GF-D8 (cell line): ENCODE measurements at regions not wholly inside any gene's neighbourhood (a gene's known extent, or its start where the extent isn't known, plus 50 kb on each side); places are given as distances from the start of the nearest gene placed in this dataset.
"Not testable (repeated sequence)": the region's sequence is repeated elsewhere in the genome, so short reads cannot be mapped to it uniquely, and the experiment has no call there.

Experiments
- DNase-seq: peaks from one replicate; lab custom pipeline; 2025; lab: John Stamatoyannopoulos, UW

DNA sequence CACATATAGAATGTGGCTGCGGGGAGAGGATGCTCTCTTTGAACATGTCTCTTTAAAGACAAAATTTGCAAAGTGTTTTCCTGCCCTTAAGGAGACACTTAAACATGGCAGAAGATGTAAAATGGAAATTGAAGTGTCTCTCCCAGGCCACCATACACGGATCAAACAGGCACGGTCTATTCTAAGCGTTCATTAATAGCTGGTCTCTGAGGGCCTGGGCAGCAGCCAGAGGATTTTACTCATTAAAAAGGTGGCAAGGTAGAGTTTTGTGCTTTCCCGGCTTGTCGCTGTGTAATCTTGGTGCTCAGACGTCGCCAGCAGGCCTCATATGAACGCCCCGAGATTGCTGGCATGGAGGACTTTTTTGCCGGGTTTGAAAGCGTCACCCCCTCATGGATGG, 205.5 kb downstream of the EMX2 start:
- no peak for DNase-seq

DNA sequence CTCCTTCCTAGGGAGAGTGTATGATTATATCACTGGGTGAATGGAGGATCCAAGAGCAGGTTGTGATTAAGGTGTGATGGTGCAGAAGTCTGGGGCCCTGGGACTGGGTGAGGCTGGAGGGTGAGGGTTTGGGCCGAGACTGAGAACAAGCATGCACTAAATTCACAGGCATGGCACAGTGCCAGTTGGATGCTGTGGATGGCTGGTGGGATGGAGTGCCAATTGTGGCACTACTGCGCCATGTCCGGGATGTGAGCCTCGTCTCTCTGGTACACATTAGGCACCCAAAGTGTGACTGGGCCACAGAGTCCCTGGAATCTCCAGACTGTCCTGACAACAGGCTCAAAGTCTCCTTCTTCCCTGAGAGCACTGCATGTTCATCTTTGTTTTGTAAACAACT, 208.1 kb downstream of the EMX2 start:
- DNase-seq, result no peak

DNA sequence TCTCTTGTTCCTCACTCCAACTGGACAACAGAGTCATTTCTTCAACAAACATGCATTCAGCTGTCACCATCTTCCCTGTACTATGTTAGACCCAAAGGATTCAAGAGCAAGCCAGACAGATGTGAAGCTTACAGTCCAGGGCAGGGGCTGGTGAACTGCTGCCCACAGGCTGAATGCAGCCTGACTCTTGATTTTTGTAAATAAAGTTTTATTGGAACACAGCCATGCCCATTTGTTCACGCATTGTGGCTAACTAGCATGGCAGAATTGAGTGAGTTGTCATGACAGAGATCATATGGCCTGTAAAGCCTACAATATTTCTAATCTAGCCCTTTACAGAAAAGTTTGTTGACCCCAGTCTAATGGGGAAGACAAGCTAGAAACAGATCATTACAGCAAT, 208.7 kb downstream of the EMX2 start:
- DNase-seq, result no peak

DNA sequence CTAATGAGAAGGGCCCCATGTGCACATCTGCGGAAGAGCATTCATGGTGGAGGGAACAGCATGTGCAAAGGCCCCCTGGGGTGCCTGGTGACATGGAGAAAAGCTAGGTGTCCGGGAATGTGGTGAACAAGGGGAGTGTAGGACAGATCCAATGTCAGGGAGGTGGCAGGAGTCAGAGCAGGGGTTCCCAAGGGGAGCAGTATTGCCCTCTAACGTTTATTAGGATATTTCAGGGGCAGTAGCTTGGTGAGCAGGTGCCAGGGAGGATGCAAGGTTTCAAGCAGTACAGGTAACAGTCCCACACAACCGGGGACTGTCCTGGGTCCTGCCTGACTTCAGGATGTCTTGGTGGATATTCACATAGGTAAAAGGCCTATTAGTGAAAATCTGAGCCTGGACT, 209.6 kb downstream of the EMX2 start:
- DNase-seq, result no peak

DNA sequence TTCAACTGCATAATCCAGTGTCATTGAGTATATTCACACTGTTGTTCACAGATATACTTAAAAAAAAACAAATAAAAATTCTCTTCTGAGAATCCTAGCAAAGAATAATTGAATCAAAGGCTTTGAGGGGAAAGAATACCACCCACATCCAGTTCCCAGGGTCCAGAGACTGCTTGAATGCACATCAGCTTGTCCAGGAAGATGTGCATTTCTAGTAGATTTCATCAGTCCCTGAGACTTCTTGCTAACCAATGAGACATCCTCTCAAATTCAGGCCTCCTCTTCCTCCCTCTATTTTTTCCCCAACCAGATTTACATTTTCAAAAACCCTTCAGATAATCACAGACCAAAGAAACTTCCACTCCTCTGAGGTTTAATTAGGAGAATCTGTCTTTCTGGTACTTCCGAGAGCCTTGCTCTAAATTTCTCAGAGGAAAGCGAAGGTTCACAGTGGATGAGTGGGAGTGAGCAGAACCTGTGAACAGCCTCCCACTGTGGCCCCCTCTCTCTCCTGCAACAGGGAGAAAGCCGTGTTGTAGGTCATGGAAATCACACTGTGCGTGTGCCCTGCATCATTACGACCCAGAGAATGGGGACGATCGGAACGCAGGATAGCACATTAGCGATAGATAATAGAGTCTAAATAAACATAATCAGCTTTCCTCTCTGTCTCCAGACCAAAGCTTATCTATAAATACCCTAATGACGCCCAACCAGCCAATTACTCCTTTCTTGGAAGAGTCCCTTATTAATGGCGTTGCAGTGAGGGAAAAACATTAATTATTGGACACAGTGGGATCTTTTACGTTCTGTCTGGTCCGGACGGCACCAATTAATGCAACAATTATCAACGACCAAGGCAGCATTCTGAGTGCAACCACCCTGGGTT, 212.5 kb downstream of the EMX2 start:
- no peak for DNase-seq

DNA sequence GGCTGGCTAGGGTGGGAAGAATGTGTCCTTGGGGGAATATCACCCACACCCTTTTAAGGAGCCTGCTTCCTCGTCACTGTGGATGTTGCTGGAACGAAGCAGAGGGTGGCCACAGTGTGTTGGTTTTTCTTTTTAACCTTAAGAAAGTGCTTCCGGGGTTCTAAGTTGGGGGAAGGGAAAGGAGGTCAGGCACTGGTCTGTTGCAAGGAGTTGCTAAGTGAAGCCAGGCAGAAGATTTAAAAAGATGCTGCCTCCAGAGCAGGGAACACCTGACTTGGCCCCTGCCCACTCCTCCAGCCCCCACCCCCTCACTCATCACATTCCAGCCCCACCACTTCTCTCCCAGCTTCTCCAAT, 213.1 kb downstream of the EMX2 start:
- no peak for DNase-seq

DNA sequence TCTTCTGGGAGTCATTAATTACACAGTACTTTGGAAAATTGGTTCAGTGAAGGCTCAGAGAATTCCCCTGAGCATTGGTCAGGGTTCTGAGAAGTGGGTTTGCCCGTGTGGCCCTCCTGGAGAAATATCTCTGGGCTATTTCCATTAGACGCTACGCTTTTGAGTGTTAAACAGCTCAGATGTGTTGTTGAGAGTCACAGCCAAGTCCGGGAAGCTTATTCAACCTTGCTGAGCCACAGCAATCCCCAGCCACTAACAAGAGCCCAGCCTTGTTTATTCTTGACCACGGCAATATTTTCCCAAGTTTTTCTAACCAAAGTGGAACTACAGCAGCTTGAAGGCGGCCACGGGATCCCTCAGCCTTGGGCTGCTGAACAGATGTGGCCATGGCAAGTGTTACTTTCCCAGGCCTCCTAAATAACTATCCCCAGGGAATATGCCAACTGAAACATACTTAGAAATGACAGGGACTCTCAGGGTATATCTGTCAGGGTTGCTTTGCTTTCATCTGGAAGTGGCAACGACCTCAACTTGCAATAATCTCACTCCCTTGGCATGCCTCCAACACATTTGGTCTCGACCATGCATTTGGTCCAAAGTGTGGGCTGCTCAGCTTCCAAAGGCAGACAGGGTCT, 214.7 kb downstream of the EMX2 start:
- DNase-seq, result no peak

DNA sequence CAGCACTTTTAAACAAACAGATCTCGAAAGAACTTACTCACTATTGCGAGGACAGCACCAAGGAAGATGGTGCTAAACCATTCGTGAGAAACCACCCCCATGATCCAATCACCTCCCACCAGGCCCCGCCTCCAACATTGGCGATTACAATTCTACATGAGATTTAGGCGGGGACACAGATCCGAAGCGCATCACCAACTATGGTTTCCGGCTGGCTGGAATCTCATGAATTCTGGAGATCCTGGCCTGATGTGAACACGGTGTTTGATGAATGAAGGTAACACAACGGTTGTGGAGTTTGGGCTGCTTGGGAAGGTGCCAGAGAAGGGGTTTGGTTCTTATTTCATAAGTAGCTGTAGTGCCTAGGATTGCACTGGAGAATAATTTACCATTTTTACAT, 216.7 kb downstream of the EMX2 start:
- DNase-seq, result no peak

DNA sequence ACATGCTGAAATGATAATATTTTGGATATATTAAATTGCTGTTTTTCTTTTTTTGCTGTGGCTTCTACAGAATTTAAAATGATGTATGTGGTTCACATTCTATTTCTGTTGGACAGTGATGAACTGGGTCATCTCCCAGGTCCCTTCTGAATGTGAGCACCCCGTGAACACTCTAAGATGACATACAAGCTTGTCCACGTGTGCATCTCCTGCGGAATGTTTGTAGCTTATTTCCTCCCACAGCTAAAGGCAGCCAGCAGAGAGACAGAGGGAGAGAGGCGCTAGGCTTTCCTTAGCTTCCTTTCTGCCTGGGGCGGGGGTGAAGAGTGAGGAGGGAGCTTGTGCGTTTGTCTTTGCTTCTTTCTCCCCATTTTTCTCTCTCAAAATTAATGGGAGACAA, 219.1 kb downstream of the EMX2 start:
- DNase-seq, result no peak

DNA sequence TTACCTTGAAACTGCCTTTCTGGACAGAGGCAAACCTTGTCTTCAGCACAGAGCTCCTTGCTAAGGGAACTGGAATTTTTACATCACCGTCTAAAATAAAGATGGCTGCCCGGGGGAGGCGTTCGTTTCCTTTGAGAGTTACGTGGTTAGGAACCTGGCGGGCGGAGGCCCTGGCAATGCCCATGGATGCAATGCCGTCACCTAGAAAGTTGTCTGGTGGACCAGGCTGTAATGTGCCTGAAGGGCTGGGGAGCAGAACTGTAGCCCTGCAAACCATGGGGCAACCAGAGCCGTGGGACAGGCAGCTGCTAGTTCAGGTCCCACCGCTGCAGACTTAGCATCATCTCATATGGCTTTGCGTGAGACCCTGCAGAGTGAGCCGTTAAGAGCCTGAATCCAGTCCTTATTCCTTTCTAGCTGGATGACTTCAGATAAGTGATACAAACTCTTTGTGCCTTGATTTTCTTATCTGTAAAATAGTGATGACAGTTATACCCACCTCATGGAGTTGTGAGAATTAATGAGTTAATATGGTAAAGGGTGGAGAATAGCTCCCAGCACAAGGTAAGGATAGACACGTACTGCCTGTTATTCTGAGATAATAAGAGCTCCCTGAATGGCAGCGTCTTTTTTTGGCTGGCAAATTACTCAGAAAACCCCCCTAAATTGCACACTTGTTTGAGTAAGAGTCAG, 219.7 kb downstream of the EMX2 start:
- no peak for DNase-seq

DNA sequence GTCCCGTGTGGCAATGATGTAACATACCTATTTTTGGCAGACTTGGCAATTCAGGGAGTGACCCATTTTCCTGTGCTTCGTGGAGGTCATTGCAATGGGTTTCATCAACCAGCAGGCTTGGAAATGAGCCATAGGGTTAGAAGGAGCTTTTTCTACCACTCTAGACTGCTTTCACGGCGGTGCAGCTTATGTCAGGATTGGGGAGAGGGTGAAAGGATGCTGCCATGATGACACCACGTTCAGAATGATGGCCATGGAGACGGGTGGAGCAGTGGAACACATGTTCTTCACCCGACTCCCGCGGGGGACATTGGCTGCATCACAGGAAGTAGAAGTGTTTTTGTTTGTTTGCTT, 220.2 kb downstream of the EMX2 start:
- no peak for DNase-seq

DNA sequence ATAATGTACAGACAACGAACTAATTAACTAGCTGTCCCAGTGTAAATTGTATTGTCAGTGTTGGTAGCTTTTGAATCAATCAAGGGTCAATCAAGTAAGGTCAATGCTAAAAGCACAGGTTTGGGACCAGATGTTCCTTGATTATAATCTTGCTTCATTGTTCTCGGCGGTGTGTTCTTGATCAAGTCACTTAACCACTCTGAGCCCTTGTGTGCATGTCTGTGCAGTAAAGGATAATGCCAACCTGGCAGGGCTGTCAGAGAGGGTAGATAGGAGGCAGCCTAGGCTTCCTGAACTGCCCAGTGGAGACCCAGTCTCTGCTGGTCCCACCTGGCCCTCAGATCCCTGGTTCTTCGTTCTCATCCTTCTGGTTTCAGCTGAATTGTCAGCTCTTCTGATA, 221.0 kb downstream of the EMX2 start:
- DNase-seq, result no peak

DNA sequence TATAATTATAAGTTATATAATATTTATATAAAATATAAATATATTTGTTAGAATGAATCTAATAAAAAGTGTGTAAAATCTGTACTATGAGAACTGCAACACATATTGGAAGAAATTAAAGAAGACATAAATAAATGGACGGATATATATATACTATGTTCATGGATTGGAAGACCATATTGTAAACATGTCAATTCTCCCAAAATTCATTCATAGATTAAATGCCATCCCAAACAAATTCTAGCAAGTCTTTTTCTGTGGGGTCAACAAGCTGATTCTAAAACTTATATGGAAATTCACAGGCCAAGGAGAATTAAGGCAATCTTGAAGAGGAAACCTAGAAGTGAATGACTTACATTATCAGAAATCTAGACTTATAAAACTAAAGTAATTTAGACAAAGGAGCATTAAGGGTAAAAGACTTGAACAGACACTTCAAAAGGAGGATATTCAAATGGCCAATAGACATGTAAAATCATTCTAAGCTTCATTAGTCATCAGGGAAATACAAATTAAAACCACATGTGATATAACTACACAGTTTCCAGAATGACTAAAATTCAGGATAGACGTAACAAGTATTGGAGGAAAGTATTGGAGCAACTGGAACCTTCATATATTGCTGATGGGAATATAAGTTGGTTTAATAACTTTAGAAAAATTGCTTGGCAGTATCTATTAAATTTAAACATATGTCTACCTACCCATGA, 225.9 kb downstream of the EMX2 start:
- no peak for DNase-seq

DNA sequence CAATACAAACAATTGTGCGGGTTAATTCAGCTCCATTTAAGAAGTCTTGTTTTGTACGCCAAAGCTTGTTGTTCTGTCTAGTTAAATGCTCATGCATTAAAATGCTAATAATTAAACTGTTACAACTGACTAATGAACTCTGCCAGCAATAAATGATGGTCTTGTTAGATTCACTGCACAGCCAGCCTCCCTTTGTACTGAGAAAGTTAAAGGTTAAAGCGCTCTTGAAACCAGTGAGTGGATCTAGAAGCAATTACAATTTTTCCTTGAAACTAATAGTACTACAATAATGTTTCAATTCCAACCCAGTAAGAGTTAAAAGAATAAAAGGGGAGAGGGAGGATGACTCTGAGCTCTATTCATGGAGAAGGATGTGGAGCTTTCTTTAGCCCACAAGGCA, 233.0 kb downstream of the EMX2 start:
- DNase-seq, result no peak

DNA sequence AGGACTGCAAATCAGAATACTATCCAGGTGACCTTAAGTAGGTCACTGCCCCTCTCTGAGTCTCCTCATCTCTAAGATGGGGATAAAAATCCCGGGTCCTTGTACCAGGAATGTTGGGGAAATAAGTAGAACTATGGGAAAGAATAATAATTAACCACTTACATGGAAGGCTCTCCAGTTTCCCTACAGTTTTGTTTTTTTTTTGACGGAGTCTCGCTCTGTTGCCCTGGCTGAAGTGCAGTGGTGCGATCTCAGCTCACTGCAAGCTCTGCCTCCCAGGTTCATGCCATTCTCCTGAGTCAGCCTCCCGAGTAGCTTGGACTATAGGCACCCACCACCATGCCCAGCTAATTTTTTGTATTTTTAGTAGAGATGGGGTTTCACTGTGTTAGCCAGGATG, 234.7 kb downstream of the EMX2 start:
- not testable (repeated sequence) for DNase-seq

DNA sequence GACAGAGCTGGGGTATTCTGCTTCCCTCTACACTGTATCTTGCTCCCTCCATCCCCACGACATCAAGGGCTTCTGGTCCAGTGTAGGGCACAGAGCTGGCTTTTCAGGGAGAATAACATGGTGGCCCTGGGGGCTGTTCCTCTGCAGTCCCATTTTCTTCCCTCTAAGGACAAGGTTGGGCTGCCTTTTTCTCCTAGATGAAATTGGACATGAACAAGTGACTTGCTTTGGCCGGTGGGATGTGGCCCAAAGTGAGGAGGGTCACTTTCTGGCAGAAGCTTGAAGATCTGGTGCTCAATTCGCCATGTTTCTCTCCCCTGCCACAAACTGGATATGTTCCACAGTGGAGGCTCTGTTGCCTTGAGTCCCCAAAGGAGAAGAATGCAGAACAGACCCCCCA, 235.7 kb downstream of the EMX2 start:
- no peak for DNase-seq

DNA sequence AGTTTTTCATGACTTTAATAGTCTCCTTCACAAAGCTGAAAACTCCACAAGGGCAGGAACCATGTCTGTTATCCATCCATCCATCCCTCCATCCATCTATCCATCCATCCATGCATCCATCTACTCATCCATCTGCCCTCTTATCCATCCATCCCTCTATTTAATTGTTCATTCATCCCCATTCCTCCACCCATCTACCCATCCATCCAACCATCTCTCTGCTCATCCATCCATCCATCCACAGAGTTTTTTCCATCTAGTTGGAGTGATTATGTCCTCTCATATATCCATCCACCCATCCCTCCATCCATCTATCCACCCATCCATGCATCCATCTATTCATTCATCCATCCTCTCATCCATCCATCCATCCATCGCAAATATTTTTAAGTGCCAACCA, 237.9 kb downstream of the EMX2 start:
- DNase-seq, result no peak

DNA sequence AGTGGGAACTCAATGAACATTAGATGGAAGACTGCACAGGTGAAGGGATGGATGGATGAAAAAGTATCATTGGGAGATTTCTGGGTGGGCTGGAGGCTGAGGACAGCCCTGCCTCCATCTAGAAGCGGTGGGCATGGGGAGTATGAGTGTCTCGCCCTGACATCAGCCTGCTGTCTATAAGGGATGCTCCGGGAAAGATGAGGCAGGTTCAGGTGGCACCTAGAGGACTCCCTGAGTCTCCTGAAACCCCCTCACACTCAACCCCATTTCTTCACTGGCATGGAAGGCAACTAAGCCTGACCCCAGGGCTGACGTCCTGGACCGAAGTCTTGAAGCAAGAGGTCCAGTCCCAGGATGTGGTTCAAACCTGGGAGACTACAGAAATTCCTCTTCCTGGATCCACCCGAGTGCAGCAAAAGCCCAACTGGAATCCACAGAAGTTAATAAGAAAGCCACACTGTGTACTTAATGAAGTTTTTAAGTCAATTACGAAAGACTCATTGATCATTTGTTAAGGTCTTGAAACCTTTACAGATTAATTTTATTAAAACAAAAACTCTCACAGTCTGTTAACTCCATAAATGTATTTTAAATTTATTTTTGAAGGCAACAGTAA, 238.8 kb downstream of the EMX2 start:
- DNase-seq, result no peak

DNA sequence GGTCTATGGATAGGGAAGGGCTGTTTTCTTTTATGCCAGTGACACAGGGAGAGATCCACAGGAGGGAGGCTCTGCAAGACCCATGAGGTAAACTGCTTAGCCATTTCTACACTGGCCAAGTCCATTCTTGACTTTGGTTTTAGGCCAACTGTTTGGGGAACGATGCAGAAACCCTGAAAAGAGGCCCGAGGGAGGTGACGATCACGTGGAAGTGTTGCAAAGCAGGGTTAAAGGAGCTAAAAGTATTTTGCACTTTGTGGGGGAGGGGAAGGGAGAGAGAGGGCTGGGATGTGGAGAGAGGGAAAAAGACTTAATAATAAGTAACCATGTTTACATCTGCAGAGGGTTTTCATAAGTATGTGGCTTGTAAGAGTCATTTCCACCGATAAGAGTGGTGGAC, 239.7 kb downstream of the EMX2 start:
- DNase-seq, result no peak

DNA sequence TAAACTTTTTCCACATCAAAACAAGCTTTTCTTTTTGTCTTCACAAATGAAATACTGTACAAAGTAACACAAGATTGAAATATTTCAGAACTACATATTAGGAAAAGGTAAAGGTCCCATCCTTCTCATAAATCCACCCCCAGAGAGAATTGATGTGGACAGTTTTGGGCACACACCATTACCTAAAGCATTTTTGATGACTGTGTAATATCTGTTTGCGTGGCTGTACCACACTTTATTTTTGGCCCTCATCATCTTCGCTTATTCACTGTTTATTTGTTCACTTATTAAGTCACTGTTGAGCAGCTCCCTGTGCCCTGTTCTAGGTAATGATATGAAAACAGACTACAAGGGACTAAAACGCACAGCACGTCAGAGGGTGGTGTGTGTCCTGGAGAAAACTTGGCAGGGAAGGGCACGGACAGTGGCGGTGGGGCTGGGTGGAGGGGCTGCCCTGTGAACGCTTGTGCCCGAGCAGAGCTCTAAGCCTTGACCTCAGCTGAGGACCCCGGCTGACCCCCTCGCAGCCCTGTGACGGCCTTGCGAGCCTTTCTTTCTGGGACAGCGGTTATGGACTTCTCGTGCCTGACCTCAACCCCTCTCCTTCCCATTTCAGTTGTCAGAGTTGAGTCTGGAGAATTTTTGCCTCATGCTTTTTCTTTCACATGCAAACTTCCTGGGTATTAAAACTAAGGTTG, 241.3 kb downstream of the EMX2 start:
- DNase-seq, result no peak

DNA sequence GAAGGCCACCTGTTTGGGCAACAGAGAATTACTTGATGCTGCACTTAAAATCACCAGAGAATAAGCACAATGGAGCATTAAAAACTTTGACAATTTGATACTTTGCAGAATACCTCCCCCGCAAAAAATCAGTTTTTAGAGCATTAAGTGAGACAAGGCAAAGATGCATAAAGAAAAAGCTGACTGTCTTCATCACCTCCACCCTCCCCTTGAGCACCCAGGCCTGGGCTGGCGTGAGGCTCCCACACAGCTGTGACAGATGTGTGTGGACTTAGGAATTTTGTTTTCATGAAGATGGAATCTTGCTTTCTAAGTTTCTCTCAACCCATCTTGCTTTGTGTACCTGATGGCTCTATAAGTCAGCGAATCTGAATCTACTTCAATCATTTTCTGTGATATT, 242.2 kb downstream of the EMX2 start:
- DNase-seq, result no peak

DNA sequence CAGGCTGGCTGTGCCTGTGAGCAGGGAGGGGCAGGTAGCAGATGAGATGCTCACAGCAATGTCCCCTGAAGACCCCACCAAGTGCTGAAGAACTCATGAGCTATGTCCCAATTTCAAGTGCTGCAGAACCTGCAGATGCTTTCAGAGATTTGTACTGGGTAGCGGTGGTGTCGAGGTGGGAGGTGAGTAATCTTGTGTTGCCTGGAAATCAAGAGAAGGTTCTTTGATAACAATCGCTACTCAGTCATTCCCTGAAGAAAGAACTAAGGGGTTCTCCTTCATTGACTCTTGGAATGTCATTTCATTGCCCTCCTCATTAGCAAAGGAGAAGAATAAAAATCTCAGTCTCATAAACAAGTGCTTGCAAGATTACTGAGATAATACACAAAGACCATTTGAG, 246.4 kb downstream of the EMX2 start:
- no peak for DNase-seq
